Keratinocyte (primary cell): ENCODE measurements at regions not wholly inside any gene's neighbourhood (a gene's known extent, or its start where the extent isn't known, plus 50 kb on each side); places are given as distances from the start of the nearest gene placed in this dataset.

ENCODE experiments used
- DNase-seq: peaks from one replicate; pipeline ENCODE4 v3.0.0-alpha.2; 2011; ENCODE audit warnings: low read depth, missing footprints, low spot score
- FAIRE-seq: peaks from 2 replicates; lab custom pipeline; 2011; peaks lifted over from hg19 to GRCh38; lab: Jason Lieb, UNC
- H2AFZ ChIP-seq: 2 replicates; pipeline ENCODE4 v1.6.0; 2012; ENCODE audit warnings: low read length, control low read depth, inconsistent platforms; ENCODE audit not compliant: control insufficient read depth
- H3K27ac ChIP-seq: 2 replicates; pipeline ENCODE4 v1.5.1; 2011; ENCODE audit warnings: low read length; ENCODE audit not compliant: control insufficient read depth, insufficient read depth
- H3K27me3 ChIP-seq: 3 replicates; pipeline ENCODE4 v1.6.0; 2011; ENCODE audit warnings: low read length; ENCODE audit not compliant: control insufficient read depth, insufficient read depth; ENCODE audit errors: extremely low read depth
- H3K36me3 ChIP-seq, 2 experiments: 2 replicates in 1 of 2; 3 replicates in 1 of 2; pipeline ENCODE4 v1.5.1; 2011; ENCODE audit warnings: low read length in 2 of 2, mild to moderate bottlenecking in 1 of 2; ENCODE audit not compliant: control insufficient read depth in 2 of 2, insufficient read depth in 2 of 2; ENCODE audit errors: extremely low read depth in 1 of 2
- H3K4me1 ChIP-seq: 3 replicates; pipeline ENCODE4 v1.5.1; 2011; ENCODE audit warnings: low read length; ENCODE audit not compliant: control insufficient read depth, insufficient read depth; ENCODE audit errors: extremely low read depth
- H3K4me2 ChIP-seq: 3 replicates; pipeline ENCODE4 v1.6.0; 2011; ENCODE audit warnings: low read depth, low read length; ENCODE audit not compliant: control insufficient read depth, insufficient read depth; ENCODE audit errors: extremely low read depth
- H3K4me3 ChIP-seq, 3 experiments: fragments of 200-600 bp in 1 of 3; sonication (generic) in 1 of 3; 2 replicates in 2 of 3; 3 replicates in 1 of 3; pipeline ENCODE4 v1.5.1; 2011 to 2016; ENCODE audit warnings: low read length in 3 of 3, mild to moderate bottlenecking in 3 of 3, control low read depth in 2 of 3, inconsistent platforms in 1 of 3, low read depth in 1 of 3, mixed read lengths in 1 of 3, mixed run types in 1 of 3, moderate library complexity in 1 of 3; ENCODE audit not compliant: control insufficient read depth in 2 of 3, insufficient read depth in 2 of 3; ENCODE audit errors: extremely low read depth in 1 of 3
- H3K79me2 ChIP-seq: 2 replicates; pipeline ENCODE4 v1.6.0; 2012; ENCODE audit warnings: low read length; ENCODE audit not compliant: control insufficient read depth, insufficient read depth
- H3K9ac ChIP-seq: 3 replicates; pipeline ENCODE4 v1.6.0; 2011; ENCODE audit warnings: low read length; ENCODE audit not compliant: control insufficient read depth, insufficient read depth; ENCODE audit errors: extremely low read depth
- H3K9me1 ChIP-seq: 3 replicates; pipeline ENCODE4 v1.6.0; 2011; ENCODE audit warnings: low read length; ENCODE audit not compliant: control insufficient read depth, insufficient read depth; ENCODE audit errors: extremely low read depth
- H3K9me3 ChIP-seq: 2 replicates; pipeline ENCODE4 v1.5.1; 2012; ENCODE audit warnings: low read depth, low read length; ENCODE audit not compliant: control insufficient read depth
- H4K20me1 ChIP-seq: 3 replicates; pipeline ENCODE4 v1.6.0; 2011; ENCODE audit warnings: low read length; ENCODE audit not compliant: control insufficient read depth, insufficient read depth; ENCODE audit errors: extremely low read depth
- EZH2 ChIP-seq: IDR thresholded peaks from one replicate; pipeline ENCODE4 v1.6.1; 2012; ENCODE audit warnings: inconsistent platforms, mild to moderate bottlenecking, low read length, moderate library complexity
- dilution Hi-C: fragments of 300-500 bp; cut with MboI; formaldehyde crosslinking; loops from one replicate; pipeline ENCODE4 v1.7.0; 2020; ENCODE audit warnings: low sequenced_read_pairs; ENCODE audit not compliant: extremely low pct_ligation_motif_present
- TF ChIP-seq, protein P1 (sequence below), 3 experiments: IDR thresholded peaks in 1 of 3; conservative IDR thresholded peaks in 1 of 3; optimal IDR thresholded peaks in 1 of 3; 2 replicates in 2 of 3; 3 replicates in 1 of 3; pipeline versions ENCODE3 to v1.5.1; 2011; ENCODE audit warnings: low read length in 3 of 3, mild to moderate bottlenecking in 3 of 3, moderate library complexity in 2 of 3, control low read depth in 1 of 3, inconsistent platforms in 1 of 3; ENCODE audit not compliant: insufficient read depth in 2 of 3; ENCODE audit errors: extremely low read depth in 1 of 3

DNA sequence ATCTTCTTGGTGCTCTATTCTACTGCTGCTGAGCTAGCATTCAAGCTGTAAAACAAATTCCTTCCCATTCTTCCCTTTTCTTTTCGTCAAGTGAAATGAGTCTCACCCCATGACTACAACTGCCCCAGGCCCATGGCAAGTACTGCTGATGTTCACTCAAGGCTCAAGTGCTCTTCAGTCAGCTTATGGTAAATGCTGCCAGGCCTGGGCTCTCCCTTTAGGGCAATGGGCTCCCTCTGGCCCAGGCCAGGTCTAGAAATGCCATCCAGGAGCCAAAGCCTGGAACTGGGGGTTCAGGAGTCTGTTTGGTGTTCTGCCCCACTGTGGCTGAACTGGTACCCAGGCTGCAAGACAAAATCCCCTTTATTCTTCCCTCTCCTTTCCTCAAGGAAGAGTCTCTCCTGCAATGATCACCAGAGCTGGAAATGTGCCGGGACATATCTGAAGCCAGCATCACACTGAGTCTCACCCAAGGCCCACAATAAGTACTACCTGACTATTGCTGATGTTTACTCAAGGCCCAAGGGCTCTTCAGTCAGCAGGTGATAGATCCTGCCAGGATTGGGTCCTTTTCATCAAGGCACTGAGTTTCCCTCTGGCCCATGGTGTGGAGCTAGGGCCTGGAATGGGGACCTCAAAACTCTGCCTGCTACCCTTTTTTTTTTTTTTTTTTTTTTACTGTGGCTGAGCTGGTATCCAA, 205.0 kb upstream of the STAC start:
- Histone ChIP-seq H3K4me1 (no peaks in the 10 kb centered on the region), H3K36me3 (no peaks in the 10 kb centered on the region), H3K9me1 (no peaks in the 10 kb centered on the region), H3K4me2 (no peak overlapping the region), H3K27ac (no peak overlapping the region), H3K9me3 (no peaks in the 10 kb centered on the region), H4K20me1 (no peaks in the 10 kb centered on the region), H3K27me3 (no peaks in the 10 kb centered on the region), H3K9ac (no peak overlapping the region), H2AFZ (no peak overlapping the region), H3K79me2 (no peaks in the 10 kb centered on the region), H3K4me3 (no peak overlapping the region)
- DNase-seq, result no peak
- dilution Hi-C loops, result no loop called here
- FAIRE-seq, result no peak
- TF ChIP-seq, protein P1, sequence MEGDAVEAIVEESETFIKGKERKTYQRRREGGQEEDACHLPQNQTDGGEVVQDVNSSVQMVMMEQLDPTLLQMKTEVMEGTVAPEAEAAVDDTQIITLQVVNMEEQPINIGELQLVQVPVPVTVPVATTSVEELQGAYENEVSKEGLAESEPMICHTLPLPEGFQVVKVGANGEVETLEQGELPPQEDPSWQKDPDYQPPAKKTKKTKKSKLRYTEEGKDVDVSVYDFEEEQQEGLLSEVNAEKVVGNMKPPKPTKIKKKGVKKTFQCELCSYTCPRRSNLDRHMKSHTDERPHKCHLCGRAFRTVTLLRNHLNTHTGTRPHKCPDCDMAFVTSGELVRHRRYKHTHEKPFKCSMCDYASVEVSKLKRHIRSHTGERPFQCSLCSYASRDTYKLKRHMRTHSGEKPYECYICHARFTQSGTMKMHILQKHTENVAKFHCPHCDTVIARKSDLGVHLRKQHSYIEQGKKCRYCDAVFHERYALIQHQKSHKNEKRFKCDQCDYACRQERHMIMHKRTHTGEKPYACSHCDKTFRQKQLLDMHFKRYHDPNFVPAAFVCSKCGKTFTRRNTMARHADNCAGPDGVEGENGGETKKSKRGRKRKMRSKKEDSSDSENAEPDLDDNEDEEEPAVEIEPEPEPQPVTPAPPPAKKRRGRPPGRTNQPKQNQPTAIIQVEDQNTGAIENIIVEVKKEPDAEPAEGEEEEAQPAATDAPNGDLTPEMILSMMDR (optimal IDR thresholded peaks at IDR 0.05 in 1 of 3, IDR thresholded peaks at IDR 0.05 in 1 of 3, conservative IDR thresholded peaks at IDR 0.05 in 1 of 3; ENCODE audit: extremely low read depth in 1 of 3, insufficient read depth in 2 of 3, low read length in 3 of 3), result no peak
- no peak for TF ChIP-seq EZH2

DNA sequence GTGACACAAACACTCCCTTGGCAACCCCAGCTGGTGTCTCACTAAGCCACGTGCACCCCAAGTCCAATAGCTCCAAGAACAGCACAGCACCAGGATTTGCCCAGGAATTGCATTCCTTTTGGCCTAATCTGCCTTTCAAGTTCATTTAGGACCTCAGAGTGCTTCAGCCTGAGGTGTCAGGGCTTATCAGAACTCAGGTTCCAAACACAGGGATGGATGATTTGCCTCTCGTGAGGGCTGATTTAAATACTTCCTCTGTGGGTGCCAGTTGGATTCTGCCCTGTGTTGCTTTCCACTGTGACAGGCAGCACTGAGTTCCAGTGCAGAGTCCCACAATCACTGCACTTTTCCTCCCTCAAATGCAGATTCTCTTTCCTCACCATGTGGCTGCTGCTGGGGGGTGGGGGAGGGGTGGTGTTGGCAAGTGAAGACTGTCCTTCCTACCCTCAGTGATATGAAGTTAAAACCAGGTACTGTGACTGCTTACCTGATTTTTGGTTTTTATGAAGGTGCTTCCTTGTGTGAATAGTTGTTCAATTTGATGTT, 204.3 kb upstream of the STAC start:
- no peak for FAIRE-seq
- Histone ChIP-seq H3K36me3 (no peaks in the 10 kb centered on the region), H3K9me3 (no peaks in the 10 kb centered on the region), H3K79me2 (no peaks in the 10 kb centered on the region), H3K9me1 (no peaks in the 10 kb centered on the region), H3K27ac (no peak overlapping the region), H3K27me3 (no peaks in the 10 kb centered on the region), H3K4me2 (no peak overlapping the region), H4K20me1 (no peaks in the 10 kb centered on the region), H2AFZ (no peak overlapping the region), H3K4me1 (no peaks in the 10 kb centered on the region), H3K9ac (no peak overlapping the region), H3K4me3 (no peak overlapping the region)
- DNase-seq, result no peak
- dilution Hi-C loops, result no loop called here
- TF ChIP-seq, protein P1 (optimal IDR thresholded peaks at IDR 0.05 in 1 of 3, IDR thresholded peaks at IDR 0.05 in 1 of 3, conservative IDR thresholded peaks at IDR 0.05 in 1 of 3; ENCODE audit: extremely low read depth in 1 of 3, insufficient read depth in 2 of 3, low read length in 3 of 3), result no peak
- no peak for TF ChIP-seq EZH2
